IPS DF 4.7 (cell line): ENCODE measurements at regions not wholly inside any gene's neighbourhood (a gene's known extent, or its start where the extent isn't known, plus 50 kb on each side); places are given as distances from the start of the nearest gene placed in this dataset.

Experiments
- DNase-seq: peaks from one replicate; pipeline ENCODE4 v3.0.0-alpha.2; 2013; ENCODE audit warnings: low spot score; ENCODE audit errors: extremely low read depth

DNA sequence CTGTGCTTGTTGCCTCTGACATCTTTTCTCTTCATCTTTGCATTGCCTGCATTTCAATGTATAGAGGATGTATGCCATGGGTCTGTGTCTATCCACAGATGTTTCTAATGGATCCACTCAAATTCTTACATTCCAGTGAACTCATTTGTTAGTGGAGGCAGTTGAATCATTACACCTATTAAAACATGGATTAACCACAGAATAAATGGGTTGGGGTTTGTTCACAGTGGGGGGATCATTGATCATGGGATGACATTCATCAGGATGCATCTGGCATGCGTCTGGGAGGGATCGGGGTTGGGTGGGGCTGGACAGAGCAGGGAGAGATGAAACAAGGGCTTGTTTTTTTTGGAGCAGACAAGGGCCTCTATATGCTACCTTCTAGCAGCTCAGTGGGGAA is 182.5 kb downstream of the RHOU start:
- no peak for DNase-seq

DNA sequence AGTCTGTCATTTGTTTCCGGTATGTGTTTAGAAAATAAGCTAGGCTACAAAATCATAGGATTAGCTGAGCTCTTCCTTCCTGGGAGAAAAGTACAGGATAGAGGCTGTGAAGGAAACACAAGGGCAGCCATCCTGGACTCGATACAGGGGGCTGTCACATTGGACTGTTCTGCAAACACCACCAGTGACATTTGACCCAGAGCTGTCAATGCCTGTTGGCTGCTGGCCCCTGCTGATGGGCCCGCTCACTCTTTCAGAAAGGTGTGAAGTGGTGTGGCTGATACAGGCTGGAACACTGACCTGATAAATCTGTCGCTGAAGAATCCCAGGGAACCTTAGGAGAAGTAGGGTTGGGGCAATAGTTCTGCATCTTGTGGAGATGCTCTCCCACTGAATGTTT is 183.1 kb downstream of the RHOU start:
- no peak for DNase-seq

DNA sequence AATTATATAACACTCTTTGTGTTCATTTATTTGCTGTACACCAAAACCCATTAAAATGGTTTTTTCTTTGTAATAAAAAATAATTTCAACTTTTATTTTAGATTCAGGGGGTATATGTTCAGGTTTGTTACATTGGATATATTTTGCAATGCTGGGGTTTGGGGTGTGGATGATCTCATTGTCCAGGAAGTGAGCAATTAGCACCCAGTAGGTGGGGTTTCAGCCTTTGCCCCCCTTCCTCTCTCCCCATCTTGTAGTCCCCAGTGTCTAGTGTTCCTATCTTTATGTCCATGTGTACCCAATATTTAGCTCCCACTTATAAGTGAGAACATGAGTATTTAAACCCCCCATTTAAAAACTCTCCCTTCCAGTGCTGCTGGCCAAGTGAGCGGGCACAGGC is 184.6 kb downstream of the RHOU start:
- no peak for DNase-seq

DNA sequence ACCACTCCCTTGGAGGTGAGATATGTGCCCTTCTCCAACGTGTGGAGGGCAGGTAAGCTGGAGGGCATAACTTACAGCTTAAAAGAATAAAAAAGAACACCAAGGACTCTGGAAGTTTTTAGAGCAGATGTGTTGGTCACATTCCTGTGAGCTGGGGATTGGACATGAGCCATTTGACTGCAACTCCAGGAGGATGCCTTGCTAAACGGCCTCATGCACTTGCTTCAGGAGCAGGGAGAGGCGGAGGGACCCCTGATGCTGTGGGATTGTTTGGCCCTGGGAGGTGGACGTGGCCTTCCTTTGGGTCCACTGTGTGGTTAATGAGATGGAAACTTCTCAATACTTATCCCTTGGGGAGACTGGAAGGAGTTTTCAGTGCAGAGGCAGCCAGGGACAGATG is 185.6 kb downstream of the RHOU start:
- no peak for DNase-seq

DNA sequence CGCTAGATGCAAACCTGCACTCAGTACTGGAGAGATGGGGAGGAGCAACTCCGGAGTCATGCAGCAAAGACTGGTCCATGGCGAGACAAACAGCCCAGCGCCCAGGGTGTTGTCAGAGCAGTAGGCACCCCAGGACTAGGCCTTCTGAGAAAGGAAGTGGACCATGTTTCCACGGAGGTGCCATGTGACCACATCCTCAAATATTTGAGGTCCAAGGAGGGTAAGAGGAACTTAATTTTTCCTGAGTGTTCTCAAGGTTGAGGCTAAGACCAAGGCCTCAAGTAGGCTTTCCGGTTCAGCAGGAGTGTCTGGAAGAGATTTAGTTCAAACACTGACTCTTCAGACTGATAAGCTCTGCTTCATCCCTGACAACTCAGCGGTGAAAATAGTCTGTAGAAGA is 186.2 kb downstream of the RHOU start:
- no peak for DNase-seq

DNA sequence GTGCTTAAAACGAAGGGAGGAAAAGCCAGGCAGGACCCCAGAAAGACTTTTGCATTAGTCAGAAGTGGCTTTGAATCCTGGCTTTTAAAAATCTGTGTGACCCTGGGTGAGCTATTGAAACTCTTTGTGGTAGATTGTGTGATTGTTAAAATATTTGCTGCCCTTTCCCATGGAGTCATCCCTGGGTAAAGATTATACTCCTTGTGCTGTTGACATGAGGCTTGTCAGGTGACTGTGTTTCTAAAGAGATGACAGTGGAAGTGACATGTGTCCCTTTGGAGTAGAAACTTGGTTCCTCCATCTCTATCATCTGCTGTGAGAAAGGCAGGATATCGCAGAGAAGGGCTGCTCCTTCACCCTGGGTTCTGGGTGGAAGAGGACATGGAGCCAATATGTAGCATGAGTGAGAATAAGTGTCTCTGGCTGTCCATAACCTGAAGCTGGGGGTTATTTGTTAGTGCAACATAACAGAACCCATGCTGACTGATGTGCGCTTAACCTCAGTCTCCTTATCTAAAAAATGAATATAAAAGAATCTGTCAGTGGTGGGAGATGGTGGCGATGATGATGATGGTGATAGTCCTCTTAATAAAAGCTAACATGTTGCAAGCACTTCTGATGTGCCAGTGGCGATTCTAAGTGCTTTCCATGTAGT is 187.6 kb downstream of the RHOU start:
- no peak for DNase-seq

DNA sequence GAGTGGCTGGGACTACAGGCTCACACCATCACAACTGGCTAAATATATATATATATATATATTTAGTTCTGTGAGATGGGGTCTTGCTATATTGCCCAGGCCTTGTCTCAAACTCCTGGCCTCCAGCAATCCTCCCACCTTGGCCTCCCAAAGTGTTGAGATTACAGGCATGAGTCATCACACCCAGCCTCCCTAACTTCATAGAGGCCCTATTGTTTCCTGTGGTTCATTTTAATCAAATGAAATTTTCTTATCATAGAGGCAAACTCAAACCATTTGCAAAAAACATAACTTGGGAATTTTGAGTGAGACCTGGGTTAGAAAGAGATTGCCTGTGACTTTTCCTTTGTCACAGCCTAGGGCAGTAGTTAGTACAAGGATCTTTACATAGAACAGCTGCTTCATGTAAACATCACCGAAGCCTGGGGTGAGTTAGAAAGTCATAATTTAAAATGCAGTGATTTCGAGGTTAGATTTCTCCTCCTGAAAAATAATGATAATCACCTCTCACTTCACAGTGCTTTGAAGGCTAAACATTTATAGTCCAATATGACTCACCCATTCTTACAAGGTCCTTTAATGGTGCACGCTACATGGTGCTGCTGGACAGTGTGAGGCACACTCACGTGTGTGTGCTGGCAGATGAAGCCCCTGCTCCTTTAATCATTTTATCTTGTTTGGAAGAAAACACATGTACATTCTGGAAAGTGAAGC is 188.9 kb downstream of the RHOU start:
- DNase-seq = no peak

DNA sequence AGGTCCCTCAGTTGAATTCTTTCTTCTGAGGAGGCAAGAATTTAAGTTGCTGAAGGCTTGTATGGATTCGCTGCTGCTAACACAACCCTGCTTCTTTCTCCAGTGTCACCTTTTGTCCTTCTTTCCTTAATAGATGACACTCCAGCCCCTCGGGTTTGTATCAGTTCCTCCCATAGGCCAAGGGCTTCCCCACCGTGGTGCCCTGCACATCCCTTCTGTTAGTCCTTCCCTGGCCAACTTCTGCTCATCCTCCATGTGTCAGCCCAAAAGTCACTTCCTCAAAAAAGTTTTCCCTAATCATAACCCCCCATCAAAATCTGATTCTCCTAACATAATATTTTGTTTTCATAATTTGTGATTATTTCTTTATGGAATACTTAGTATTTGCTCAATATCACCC is 190.4 kb downstream of the RHOU start:
- DNase-seq = no peak

DNA sequence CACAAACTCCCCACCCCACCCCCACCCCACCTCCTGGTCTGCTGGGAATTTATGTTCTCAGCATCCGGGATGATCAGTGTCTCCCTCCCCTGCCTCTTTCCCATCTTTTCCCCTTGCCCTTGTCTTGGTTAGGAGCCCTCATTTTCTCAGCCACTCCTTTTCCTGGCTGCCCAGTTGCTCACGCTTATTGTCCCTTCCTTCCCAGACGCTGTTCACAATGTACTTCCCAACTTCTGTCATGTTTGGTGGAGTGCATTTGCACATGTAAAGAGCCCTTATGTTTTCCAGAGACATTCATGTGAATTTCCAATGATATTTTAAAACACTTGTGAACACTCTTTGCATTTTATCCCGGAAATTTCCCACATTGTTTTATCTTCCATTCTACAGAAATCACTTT is 192.1 kb downstream of the RHOU start:
- no peak for DNase-seq

DNA sequence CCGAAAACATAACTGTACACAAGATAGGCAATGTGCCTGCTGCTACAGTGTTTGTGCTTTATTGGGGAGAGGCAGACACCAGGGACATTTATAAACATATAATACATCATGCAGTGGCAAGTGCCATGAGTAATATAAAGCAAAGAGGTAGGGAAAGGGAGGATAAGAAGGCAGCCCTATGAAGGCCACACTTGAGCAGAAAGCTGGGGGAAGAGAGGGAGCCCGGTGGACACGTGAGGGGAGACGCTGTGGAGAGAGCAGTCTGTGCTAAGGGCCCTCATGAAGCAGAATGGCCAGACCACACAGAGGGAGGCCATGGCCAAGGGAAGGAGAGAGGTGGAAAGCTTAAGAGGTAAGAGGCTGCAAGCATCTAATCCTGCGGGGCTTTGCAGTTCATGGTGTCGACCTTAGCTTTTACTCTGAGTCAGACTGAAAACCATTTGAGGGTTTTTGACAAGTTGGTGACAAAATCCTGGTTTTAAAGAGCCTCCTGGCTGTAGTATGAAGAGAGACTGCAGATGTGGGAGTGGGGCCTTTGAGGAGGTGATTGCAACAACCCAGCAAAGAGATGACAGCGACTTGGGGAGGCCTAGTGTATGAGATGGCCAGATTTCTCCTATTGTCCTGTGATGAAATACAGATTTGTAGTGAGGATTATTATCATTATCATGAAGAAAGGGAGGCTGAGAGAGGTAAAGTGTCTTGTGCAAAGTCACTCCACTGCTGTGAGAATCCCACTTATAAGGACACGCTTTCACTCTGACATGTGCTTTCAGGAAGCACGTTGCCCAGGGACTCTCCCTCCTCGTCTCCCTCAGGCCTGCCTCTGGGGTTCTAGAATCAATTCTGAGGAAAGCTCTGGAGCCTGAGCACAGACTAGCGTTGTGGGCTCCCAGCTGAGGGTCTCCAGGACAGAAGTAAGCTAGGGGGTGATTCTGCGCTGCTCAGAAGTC is 192.9 kb downstream of the RHOU start:
- DNase-seq = no peak

DNA sequence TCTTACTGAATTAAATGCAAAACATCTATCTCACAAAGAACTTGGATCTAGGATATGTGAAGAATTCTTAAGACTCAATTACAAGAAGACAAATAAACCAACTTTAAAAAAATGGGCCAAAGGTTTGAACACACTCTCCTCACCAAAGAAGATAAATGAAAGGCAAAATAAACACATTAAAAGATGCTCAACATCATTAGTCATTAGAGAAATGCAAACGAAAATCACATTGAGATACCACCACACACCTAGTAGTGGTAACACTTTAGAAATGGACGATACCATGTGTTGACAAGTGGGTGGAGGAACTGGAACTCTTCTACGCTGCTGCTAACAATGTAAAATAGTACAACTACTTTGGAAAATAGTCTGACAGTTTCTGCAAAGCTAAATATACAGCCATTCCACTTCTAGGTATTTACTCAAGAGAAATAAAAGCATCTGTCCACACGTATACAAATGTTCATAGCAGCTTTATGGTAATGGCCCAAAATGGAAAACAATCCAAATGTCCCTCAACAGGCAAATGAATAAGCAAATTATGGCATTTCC is 194.3 kb downstream of the RHOU start:
- no peak for DNase-seq

DNA sequence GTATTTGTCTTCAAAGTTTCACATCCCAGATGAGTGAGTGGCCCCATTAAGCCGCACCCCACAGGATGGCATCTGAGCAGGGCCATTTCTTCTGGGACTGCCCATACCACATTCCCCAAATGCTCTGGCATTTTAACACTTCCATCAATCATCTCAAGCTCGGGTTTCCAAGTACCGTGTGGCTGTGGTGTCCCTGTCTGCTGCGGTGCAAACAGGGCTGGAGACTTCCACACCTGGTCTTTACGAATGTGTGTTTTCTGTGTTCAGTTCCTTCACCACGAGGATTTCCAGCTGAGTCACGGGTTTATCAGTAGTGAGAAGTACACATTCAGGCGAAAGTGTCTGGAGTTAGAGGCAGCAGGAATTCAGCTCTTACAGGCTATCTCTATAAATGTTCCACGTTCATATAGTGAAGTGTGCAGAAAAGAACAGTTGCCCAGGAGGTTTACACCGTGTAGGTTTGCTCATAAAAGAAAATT is 195.2 kb downstream of the RHOU start:
- no peak for DNase-seq

DNA sequence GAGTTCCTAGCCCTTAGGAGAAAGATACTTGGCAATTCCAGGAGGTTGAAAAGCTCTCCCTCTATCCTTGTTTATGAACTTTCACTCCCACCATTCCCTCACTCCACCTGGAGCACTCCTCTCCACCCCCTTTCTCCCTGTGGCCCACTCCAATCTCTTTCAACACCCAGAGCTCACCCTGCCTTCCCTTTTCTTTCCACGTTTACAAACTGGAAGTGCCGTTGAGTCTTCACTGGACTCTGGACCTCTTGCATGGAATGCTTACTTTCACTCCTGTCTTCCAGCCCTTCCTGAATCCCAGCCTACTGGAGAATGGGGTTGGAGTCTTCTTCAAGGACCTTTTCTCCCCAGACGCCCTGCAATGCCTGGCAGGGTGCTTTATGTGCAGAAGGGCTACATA is 198.5 kb downstream of the RHOU start:
- no peak for DNase-seq

DNA sequence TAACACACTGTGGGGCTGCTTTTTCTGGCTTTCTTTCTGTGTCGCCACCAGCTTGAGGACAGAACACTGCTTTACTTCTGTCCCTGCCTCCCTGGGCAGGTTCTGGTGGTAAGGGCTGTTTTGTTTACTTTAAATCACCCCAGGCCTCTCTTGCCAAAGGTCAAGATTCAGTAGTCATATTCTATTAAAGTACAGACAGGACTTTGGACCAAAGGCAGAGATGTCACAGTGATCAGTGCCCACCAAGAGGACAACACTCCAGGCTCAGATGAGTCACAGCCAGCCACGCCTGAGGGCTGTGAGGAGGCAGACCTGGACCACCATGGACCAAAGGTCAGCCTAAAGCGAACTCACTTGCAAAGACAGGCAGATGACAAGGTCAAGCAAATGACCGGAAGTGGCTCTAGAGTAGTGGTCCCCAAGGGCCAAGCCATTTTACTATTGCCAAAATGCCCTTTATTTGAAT is 200.0 kb downstream of the RHOU start:
- DNase-seq = no peak

DNA sequence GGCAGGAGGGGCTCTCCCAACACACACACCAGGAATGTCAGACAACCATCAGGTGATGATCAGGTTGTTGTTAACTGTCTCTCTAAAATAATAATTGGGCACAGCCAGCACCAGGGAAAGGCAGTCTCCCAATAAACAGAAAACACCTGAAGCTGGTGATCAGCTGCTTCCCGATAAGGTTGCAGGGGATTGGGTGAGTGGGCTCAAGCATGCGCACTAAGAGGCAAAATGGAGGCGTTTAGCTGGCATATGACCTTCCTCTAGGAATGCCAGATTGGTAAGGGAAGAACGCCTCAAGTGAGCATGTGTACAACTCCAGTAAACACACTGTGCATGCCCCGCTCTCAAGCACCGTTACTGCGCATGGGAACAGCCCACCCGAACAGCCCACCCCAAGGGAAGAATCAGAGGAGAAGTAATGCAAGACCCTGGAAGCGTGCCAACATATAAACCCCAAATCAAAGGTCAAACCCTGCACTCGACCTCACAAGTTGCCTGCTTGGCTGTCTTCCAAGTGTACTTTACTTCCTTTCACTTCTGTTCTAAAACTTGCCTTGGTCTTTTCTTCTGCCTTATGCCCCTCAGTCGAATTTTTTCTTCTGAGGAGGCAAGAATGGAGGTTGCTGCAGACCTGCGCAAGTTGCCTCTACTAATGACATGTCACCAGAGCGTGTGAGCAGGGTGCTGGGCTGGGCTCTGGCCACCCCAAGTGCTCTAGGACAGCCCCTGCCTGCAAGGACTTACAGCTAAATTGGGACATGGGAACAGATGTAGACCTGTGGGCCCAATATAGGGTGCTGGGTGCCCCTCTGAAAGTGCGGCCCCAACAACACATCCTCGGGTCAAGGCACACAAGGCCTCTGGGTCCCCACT is 200.8 kb downstream of the RHOU start:
- DNase-seq = no peak

DNA sequence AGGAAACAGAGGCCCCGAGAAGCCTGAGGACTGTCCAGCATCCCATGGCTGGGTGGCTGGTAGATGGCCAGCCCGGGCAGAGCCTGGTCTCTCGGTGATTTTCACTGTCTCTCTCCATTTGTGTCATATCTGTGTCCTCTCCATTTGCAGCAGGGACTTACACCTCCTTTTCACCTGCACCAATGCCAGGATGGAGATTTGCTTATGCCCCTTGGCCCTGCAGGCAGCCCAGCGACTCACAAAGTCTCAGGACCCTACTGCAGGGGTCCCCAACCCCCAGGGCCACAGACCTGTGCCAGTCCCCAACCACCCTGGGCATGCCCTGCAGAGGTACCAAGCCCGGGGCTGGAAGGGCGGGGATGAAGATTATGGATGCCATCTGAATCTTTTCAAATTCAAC is 201.6 kb downstream of the RHOU start:
- no peak for DNase-seq

DNA sequence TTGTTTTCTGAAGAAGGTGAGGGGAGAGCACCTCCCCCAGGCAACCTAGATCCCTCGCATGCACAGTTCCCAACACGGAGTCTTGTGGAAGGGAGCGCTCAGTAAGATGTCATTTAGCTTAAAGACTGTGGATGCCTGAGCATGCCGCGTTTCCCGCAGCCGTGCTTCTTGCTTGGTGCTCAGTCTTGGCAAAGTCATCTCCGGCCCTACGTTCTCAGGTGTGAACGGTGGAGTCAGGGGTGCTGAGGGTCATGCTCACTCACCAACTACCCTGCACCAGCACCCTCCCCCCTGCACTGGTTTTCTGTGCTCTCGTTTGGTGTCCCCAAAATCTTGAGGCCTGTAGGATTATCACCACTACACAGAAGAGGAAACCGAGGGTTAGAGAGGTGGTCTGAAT is 202.1 kb downstream of the RHOU start:
- no peak for DNase-seq

DNA sequence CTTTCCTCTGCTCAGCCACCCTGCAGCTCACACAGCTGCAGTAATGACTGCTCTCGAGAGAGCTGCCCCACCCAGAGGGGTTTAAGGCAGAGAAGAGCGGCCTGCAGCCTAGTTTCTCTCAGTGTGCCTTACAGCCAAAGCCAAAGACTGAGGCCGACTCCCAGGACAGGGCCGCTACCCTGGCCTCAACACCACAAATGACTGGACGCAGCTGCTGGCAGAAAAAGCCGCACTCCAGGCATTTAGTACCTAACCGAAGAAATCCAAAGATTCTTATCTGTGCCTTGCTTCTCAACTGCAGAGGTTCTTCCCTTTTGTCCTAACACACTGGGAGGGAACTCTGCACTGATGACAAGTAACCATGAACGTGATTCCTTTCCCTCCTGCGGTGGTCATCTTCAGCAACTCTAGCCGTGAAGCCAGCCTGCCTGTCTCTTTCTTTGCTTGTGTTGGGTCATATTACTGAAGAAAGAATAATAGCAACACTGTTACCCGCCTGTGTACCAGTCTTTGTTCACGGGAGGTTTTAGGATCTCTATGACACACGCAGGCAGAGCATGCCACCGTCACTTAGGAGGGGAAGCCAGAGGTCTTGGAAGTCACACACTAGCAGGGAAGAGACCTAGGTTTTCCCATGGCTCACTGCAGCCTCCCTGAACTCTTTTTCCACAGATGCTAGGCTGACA is 202.7 kb downstream of the RHOU start:
- no peak for DNase-seq

DNA sequence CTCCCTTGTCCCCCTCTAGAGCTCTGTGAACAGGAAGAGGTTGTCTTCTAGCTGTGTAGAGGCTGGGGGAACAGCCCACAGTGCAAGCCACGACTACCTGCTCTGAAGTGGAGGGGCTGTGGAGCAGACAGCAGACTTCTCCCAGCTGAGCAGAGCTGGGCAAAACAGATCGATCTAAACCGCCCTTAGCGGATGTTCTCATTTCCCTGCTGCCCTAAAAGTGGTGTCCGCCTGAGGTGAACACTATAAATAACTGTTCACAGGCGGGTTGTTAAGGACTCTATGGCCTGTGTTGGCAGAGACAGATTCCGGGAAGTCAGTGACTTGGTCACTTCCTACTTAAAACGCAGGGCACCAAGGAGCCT is 203.2 kb downstream of the RHOU start:
- no peak for DNase-seq

DNA sequence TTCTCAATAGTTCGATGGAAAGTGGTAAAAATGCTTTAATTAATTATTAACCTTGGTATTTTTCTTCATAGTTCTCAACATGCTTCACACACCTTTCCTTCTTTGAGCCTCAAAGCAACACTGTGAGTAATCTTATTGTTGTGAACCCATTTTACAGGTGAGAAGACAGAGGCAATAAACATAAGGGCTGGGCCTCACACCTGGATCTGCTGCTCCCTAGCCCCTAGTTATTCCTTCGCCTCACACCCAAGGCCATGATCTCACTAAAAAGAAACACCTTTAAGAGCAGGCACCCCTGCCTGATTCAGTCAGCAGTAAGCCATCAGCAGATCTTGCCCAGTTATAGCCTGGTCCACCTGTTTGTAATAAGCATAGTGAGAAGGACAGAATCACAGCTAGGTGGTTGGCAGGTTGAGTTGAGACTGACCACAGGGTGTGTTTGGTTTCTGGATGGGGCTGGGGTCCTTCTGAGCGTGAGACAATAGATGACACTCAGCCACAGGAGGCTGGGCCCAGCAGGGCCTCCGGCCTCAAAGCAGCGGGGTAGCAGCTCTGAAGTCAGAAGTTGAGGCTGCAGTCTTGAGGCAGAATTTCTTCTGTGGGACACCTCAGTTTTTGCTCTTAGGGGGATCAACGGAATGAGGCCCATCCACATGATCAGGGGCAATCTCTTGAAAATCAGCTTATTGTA is 203.9 kb downstream of the RHOU start:
- no peak for DNase-seq
